Bronchial epithelial cell (primary cell): ENCODE measurements at regions not wholly inside any gene's neighbourhood (a gene's known extent, or its start where the extent isn't known, plus 50 kb on each side); places are given as distances from the start of the nearest gene placed in this dataset.

Source experiments
- DNase-seq: peaks from one replicate; pipeline ENCODE4 v3.0.0-alpha.2; 2010; ENCODE audit warnings: low read depth
- FAIRE-seq: peaks from 2 replicates; lab custom pipeline; 2011; peaks lifted over from hg19 to GRCh38; lab: Jason Lieb, UNC
- H3K27me3 ChIP-seq: 2 replicates; pipeline ENCODE4 v1.5.1; 2011; ENCODE audit warnings: low read length; ENCODE audit not compliant: control insufficient read depth, insufficient read depth
- H3K36me3 ChIP-seq: 2 replicates; pipeline ENCODE4 v1.5.1; 2011; ENCODE audit warnings: low read length; ENCODE audit not compliant: control insufficient read depth, insufficient read depth
- H3K4me3 ChIP-seq: 2 replicates; pipeline ENCODE4 v1.5.1; 2011; ENCODE audit warnings: mild to moderate bottlenecking, low read depth, low read length, control low read depth
- CTCF ChIP-seq: IDR thresholded peaks from 2 replicates; pipeline ENCODE4 v1.5.1; 2011; ENCODE audit warnings: mild to moderate bottlenecking, moderate library complexity, low read length, control low read depth, inconsistent platforms; ENCODE audit not compliant: insufficient read depth, severe bottlenecking

- FAIRE-seq: no peak
- TF ChIP-seq CTCF: no peak
- H3K4me3 ChIP-seq: no peak overlapping the region
Measured at GRCh38 chr5:56616454-56617160, 198.7 kb upstream of the MAP3K1 start.

GRCh38 chr5:56615361-56616153, 199.8 kb upstream of the MAP3K1 start:
- H3K4me3 ChIP-seq: no peak overlapping the region
- TF ChIP-seq CTCF: no peak
- FAIRE-seq (no peak), DNase-seq (no peak)
- H3K27me3 ChIP-seq: no peaks in the 10 kb centered on the region
- H3K36me3 ChIP-seq: no peaks in the 10 kb centered on the region

More at GRCh38 chr5:56616454-56617160, 198.7 kb upstream of the MAP3K1 start:
- H3K27me3 ChIP-seq: no peaks in the 10 kb centered on the region
- H3K36me3 ChIP-seq: no peaks in the 10 kb centered on the region
- no peak for DNase-seq

- Histone ChIP-seq H3K27me3 (no peaks in the 10 kb centered on the region), H3K36me3 (no peaks in the 10 kb centered on the region), H3K4me3 (no peak overlapping the region)
- no peak for TF ChIP-seq CTCF
- peak; percentile 88 for FAIRE-seq
- no peak for DNase-seq
Measured at GRCh38 chr5:56612759-56613158, 202.6 kb upstream of the MAP3K1 start.

GRCh38 chr5:56612353-56612752, 203.0 kb upstream of the MAP3K1 start:
- DNase-seq (no peak), FAIRE-seq (no peak)
- H3K27me3 ChIP-seq: no peaks in the 10 kb centered on the region
- no peak overlapping the region for H3K4me3 ChIP-seq
- no peak for TF ChIP-seq CTCF
- no peaks in the 10 kb centered on the region for H3K36me3 ChIP-seq

GRCh38 chr5:56610093-56610698, 205.2 kb upstream of the MAP3K1 start:
- Histone ChIP-seq H3K36me3 (no peaks in the 10 kb centered on the region), H3K4me3 (no peak overlapping the region), H3K27me3 (no peaks in the 10 kb centered on the region)
- TF ChIP-seq CTCF: no peak
- FAIRE-seq (peak; percentile 91), DNase-seq (peak; percentile 86)
